ENCODE measurements at regions not wholly inside any gene's neighbourhood (a gene's known extent, or its start where the extent isn't known, plus 50 kb on each side); places are given as distances from the start of the nearest gene placed in this dataset.

DNA sequence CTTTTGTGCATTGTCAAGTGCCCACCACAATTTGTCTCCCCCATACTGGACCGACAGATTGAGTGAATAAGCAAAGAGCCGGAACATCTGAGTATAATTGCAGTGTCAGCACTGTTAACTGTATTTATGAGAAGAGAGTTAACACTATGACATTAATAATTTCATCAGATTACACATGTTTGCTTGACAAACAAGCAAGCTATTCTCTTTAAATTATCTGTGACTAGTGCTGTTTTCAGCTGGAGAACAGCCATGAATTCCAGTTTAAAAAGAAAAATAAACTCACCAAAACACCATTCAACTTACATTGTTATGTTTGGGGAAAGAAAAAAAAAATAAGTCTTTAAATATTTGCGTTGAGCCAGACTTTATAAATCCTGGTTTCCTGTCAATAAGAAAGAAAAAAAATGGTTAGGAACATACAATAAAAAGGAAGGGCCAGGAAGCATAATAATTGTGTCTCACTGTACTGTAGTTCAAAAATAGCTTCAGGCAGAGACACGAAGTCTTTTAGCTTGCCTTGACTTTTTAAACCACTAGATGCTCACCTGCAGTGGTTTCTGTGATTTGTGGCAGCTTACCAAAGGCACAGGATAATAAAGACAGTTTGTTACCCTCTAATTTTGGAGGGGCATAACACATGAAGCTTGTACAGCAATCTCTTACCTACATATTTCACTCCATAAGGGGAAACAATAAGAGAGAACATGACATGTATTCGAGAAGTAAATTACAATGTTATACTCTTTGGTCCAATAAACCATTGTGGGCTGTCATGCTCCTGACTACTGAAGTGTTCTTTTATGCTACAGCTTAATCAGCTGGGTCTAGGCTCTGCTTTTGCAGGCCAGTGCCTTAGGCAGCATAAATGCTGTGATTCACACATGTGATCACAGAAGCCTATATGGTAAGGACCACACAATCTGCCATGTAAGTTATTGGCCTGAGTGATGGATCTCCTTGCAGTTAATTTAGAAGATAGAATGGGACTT lies 302.0 kb upstream of the ADGRL2 start:
- TF ChIP-seq, protein P1, sequence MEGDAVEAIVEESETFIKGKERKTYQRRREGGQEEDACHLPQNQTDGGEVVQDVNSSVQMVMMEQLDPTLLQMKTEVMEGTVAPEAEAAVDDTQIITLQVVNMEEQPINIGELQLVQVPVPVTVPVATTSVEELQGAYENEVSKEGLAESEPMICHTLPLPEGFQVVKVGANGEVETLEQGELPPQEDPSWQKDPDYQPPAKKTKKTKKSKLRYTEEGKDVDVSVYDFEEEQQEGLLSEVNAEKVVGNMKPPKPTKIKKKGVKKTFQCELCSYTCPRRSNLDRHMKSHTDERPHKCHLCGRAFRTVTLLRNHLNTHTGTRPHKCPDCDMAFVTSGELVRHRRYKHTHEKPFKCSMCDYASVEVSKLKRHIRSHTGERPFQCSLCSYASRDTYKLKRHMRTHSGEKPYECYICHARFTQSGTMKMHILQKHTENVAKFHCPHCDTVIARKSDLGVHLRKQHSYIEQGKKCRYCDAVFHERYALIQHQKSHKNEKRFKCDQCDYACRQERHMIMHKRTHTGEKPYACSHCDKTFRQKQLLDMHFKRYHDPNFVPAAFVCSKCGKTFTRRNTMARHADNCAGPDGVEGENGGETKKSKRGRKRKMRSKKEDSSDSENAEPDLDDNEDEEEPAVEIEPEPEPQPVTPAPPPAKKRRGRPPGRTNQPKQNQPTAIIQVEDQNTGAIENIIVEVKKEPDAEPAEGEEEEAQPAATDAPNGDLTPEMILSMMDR (IDR thresholded peaks at IDR 0.05) = no peak
- TF ChIP-seq POLR2A (IDR thresholded peaks at IDR 0.05) = no peak
- Histone ChIP-seq H3K9me3 (no peaks in the 10 kb centered on the region), H3K27ac (no peak overlapping the region), H3K4me3 (no peak overlapping the region), H3K36me3 (no peaks in the 10 kb centered on the region), H3K27me3 (no peaks in the 10 kb centered on the region), H3K4me1 (no peaks in the 10 kb centered on the region)
- no peak for DNase-seq

GRCh38 chr1:81496349-81496748 lies 304.4 kb upstream of the ADGRL2 start:
- Histone ChIP-seq H3K4me1 (no peaks in the 10 kb centered on the region), H3K4me3 (no peak overlapping the region), H3K36me3 (no peaks in the 10 kb centered on the region), H3K27me3 (no peaks in the 10 kb centered on the region), H3K9me3 (no peaks in the 10 kb centered on the region), H3K27ac (no peak overlapping the region)
- TF ChIP-seq, protein P1 (IDR thresholded peaks at IDR 0.05) = no peak
- TF ChIP-seq POLR2A (IDR thresholded peaks at IDR 0.05) = no peak
- no peak for DNase-seq

- H3K27me3 ChIP-seq = no peaks in the 10 kb centered on the region
- no peaks in the 10 kb centered on the region for H3K9me3 ChIP-seq
- H3K4me3 ChIP-seq = no peak overlapping the region
- H3K4me1 ChIP-seq = no peaks in the 10 kb centered on the region
- peak overlapping the region in 1 of 4 donors; percentile 14 for H3K27ac ChIP-seq
- H3K36me3 ChIP-seq = no peaks in the 10 kb centered on the region
- no peak for TF ChIP-seq POLR2A (IDR thresholded peaks at IDR 0.05)
- TF ChIP-seq, protein P1 (IDR thresholded peaks at IDR 0.05) = no peak
- no peak for DNase-seq
Measured at GRCh38 chr1:81493102-81493869, 307.4 kb upstream of the ADGRL2 start.

DNA sequence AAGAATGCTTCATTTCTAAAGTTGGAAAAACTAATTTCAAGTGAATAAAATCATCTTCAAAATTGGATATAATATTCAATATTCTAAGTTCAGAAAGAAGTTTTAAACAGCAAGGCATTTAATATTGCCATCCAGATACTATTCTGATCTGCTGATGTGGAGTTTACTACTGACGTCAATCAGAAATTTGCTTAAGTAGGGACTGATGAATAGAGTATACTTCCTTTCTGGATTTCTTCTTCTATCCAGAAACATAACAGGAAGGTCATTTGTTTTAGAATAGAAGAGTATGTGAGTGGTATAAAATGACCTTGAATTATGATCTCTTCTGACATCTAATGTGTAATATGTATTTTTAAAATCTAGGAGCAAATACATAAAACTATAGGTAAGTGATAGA lies 308.1 kb upstream of the ADGRL2 start:
- H3K27ac ChIP-seq = no peak overlapping the region
- no peak for TF ChIP-seq POLR2A (IDR thresholded peaks at IDR 0.05)
- TF ChIP-seq, protein P1 (IDR thresholded peaks at IDR 0.05) = no peak

GRCh38 chr1:81490614-81491013 lies 310.1 kb upstream of the ADGRL2 start:
- no peak for DNase-seq
- TF ChIP-seq POLR2A (IDR thresholded peaks at IDR 0.05) = no peak
- TF ChIP-seq, protein P1 (IDR thresholded peaks at IDR 0.05) = no peak
- Histone ChIP-seq H3K4me1 (no peaks in the 10 kb centered on the region), H3K27ac (no peak overlapping the region), H3K36me3 (no peaks in the 10 kb centered on the region), H3K27me3 (no peaks in the 10 kb centered on the region), H3K4me3 (no peak overlapping the region), H3K9me3 (no peaks in the 10 kb centered on the region)

More for the DNA sequence above, 308.1 kb upstream of the ADGRL2 start:
- Histone ChIP-seq H3K9me3 (no peaks in the 10 kb centered on the region), H3K27me3 (no peaks in the 10 kb centered on the region), H3K4me3 (no peak overlapping the region), H3K36me3 (no peaks in the 10 kb centered on the region), H3K4me1 (no peaks in the 10 kb centered on the region)
- DNase-seq = no peak
